GM19099 (cell line): ENCODE measurements at regions not wholly inside any gene's neighbourhood (a gene's known extent, or its start where the extent isn't known, plus 50 kb on each side); places are given as distances from the start of the nearest gene placed in this dataset.

Experiments used
- POLR2A ChIP-seq: IDR thresholded peaks from 3 replicates; pipeline ENCODE4 v1.6.1; 2011; ENCODE audit warnings: low read depth; ENCODE audit not compliant: insufficient read length; ENCODE audit errors: extremely low read depth

- no peak for TF ChIP-seq POLR2A
These were observed 416.4 kb downstream of the BRD1 start for GRCh38 chr22:49411236-49411635.

- TF ChIP-seq POLR2A = no peak
These were observed 419.4 kb downstream of the BRD1 start for GRCh38 chr22:49408102-49408836.

- TF ChIP-seq POLR2A = no peak
These were observed 420.6 kb downstream of the BRD1 start for GRCh38 chr22:49406879-49407587.

GRCh38 chr22:49406047-49406650, 421.5 kb downstream of the BRD1 start:
- TF ChIP-seq POLR2A = no peak

- no peak for TF ChIP-seq POLR2A
These were observed 422.1 kb downstream of the BRD1 start for GRCh38 chr22:49405590-49405989.

- TF ChIP-seq POLR2A = no peak
These were observed 423.0 kb downstream of the BRD1 start for GRCh38 chr22:49404576-49405241.

- no peak for TF ChIP-seq POLR2A
These were observed 423.7 kb downstream of the BRD1 start for GRCh38 chr22:49404020-49404419.

GRCh38 chr22:49403102-49403501, 424.6 kb downstream of the BRD1 start:
- no peak for TF ChIP-seq POLR2A

- no peak for TF ChIP-seq POLR2A
These were observed 425.5 kb downstream of the BRD1 start for GRCh38 chr22:49402169-49402568.

- no peak for TF ChIP-seq POLR2A
These were observed 426.6 kb downstream of the BRD1 start for GRCh38 chr22:49400941-49401598.

- no peak for TF ChIP-seq POLR2A
These were observed 427.3 kb downstream of the BRD1 start for GRCh38 chr22:49400136-49400940.

GRCh38 chr22:49398646-49399045, 429.0 kb downstream of the BRD1 start:
- no peak for TF ChIP-seq POLR2A

- no peak for TF ChIP-seq POLR2A
These were observed 429.6 kb downstream of the BRD1 start for GRCh38 chr22:49398115-49398514.

- TF ChIP-seq POLR2A = no peak
These were observed 430.9 kb downstream of the BRD1 start for GRCh38 chr22:49396817-49397216.

- no peak for TF ChIP-seq POLR2A
These were observed 432.1 kb downstream of the BRD1 start for GRCh38 chr22:49395617-49396016.
